H1 (cell line): ENCODE measurements at regions not wholly inside any gene's neighbourhood (a gene's known extent, or its start where the extent isn't known, plus 50 kb on each side); places are given as distances from the start of the nearest gene placed in this dataset.

Experiments used
- CTCF ChIA-PET: fragments of 300-600 bp; sonication (Branson Sonifier 250); formaldehyde crosslinking; loops from one replicate; lab custom pipeline; 2021; ENCODE audit not compliant: partially characterized antibody; lab: Charles Lee
- POLR2A ChIA-PET: fragments of 300-600 bp; sonication (Branson Sonifier 250); formaldehyde crosslinking; loops from one replicate; lab custom pipeline; 2021; ENCODE audit warnings: inconsistent platforms; ENCODE audit not compliant: partially characterized antibody; lab: Charles Lee
- DNase-seq, 2 experiments: peaks; one replicate each; pipeline versions ENCODE4 v3.0.0 to v3.0.0-alpha.2; 2010 to 2022; ENCODE audit warnings: low spot score in 2 of 2, low read depth in 1 of 2, mixed read lengths in 1 of 2
- FAIRE-seq: peaks from 2 replicates; lab custom pipeline; 2011; peaks lifted over from hg19 to GRCh38; lab: Jason Lieb, UNC
- H2AFZ ChIP-seq: 2 replicates; pipeline ENCODE4 v1.8.1; 2012; ENCODE audit warnings: low read length, inconsistent platforms
- H2AK5ac ChIP-seq: 2 replicates; pipeline ENCODE4 v1.6.1; 2013; ENCODE audit warnings: low read depth, low read length
- H2BK120ac ChIP-seq: replicated peaks from 2 replicates; pipeline ENCODE3; 2013; ENCODE audit warnings: low read depth, low read length, inconsistent platforms
- H2BK12ac ChIP-seq: 2 replicates; pipeline ENCODE4 v1.6.1; 2013; ENCODE audit warnings: low read depth, low read length
- H2BK15ac ChIP-seq: 2 replicates; pipeline ENCODE4 v1.6.1; 2013; ENCODE audit warnings: low read length
- H2BK20ac ChIP-seq: 2 replicates; pipeline ENCODE4 v1.6.1; 2013; ENCODE audit warnings: low read length
- H2BK5ac ChIP-seq: 2 replicates; pipeline ENCODE4 v1.6.1; 2013; ENCODE audit warnings: low read depth, low read length
- H3K14ac ChIP-seq: 2 replicates; pipeline ENCODE4 v1.6.1; 2013; ENCODE audit warnings: inconsistent platforms; ENCODE audit not compliant: insufficient read length
- H3K18ac ChIP-seq: 2 replicates; pipeline ENCODE4 v1.6.1; 2013; ENCODE audit warnings: low read length; ENCODE audit errors: extremely low read depth
- H3K23ac ChIP-seq: 2 replicates; pipeline ENCODE4 v1.6.1; 2013; ENCODE audit warnings: inconsistent platforms; ENCODE audit not compliant: insufficient read length
- H3K23me2 ChIP-seq: 2 replicates; pipeline ENCODE4 v1.6.1; 2013; ENCODE audit warnings: low read depth, low read length
- H3K27ac ChIP-seq: 2 replicates; pipeline ENCODE4 v1.6.1; 2011; ENCODE audit warnings: low read depth, low read length, inconsistent platforms
- H3K27me3 ChIP-seq, 4 experiments: replicated peaks in 1 of 4; 1 replicate in 1 of 4; 2 replicates in 3 of 4; pipeline versions ENCODE4 v1.6.1 to v1.8.1; 2011 to 2013; ENCODE audit warnings: low read length in 3 of 4, mild to moderate bottlenecking in 3 of 4, inconsistent platforms in 2 of 4, mixed read lengths in 2 of 4, moderate library complexity in 1 of 4; ENCODE audit not compliant: control insufficient read depth in 3 of 4, insufficient read depth in 3 of 4; ENCODE audit errors: extremely low read depth in 1 of 4
- H3K36me3 ChIP-seq, 4 experiments: 2 replicates each; pipeline versions ENCODE4 v1.6.1 to v1.8.1; 2011 to 2013; ENCODE audit warnings: mild to moderate bottlenecking in 4 of 4, low read length in 3 of 4, moderate library complexity in 2 of 4, control low read depth in 1 of 4, inconsistent platforms in 1 of 4; ENCODE audit not compliant: insufficient read depth in 4 of 4, control insufficient read depth in 2 of 4
- H3K4ac ChIP-seq: replicated peaks from 2 replicates; pipeline ENCODE3; 2013; ENCODE audit warnings: low read length, low read depth, mixed read lengths, inconsistent platforms; ENCODE audit not compliant: insufficient read length
- H3K4me1 ChIP-seq, 4 experiments: replicated peaks in 1 of 4; 1 replicate in 1 of 4; 2 replicates in 3 of 4; pipeline versions ENCODE4 v1.6.1 to v1.8.1; 2011 to 2013; ENCODE audit warnings: low read length in 3 of 4, inconsistent platforms in 2 of 4, mixed read lengths in 1 of 4; ENCODE audit not compliant: insufficient read depth in 4 of 4, control insufficient read depth in 3 of 4
- H3K4me2 ChIP-seq, 2 experiments: 2 replicates each; pipeline versions ENCODE4 v1.6.1 to v1.8.1; 2011 to 2013; ENCODE audit warnings: low read depth in 2 of 2, low read length in 2 of 2, control low read depth in 1 of 2, inconsistent platforms in 1 of 2, mild to moderate bottlenecking in 1 of 2; ENCODE audit not compliant: insufficient read depth in 1 of 2
- H3K4me3 ChIP-seq, 4 experiments: fragments of 200-600, 300-600 bp in 1 of 4; sonication (generic), shearing (Covaris generic), sonication (Bioruptor Twin) in 1 of 4; 2 replicates each; pipeline versions ENCODE4 v1.5.1 to v1.8.1; 2011 to 2016; ENCODE audit warnings: low read length in 4 of 4, low read depth in 3 of 4, control low read depth in 2 of 4, inconsistent platforms in 2 of 4, mild to moderate bottlenecking in 2 of 4, mixed read lengths in 1 of 4, moderate library complexity in 1 of 4; ENCODE audit not compliant: insufficient read depth in 2 of 4; ENCODE audit errors: extremely low read depth in 1 of 4
- H3K56ac ChIP-seq: replicated peaks from 2 replicates; pipeline ENCODE3; 2013; ENCODE audit warnings: low read depth, mild to moderate bottlenecking, mixed read lengths, low read length, inconsistent platforms; ENCODE audit not compliant: insufficient read length
- H3K79me1 ChIP-seq: 2 replicates; pipeline ENCODE4 v1.6.1; 2013; ENCODE audit warnings: low read depth, low read length, control low read depth
- H3K79me2 ChIP-seq, 2 experiments: 2 replicates each; pipeline versions ENCODE4 v1.6.1 to v1.8.1; 2012 to 2013; ENCODE audit warnings: low read length in 2 of 2, mild to moderate bottlenecking in 2 of 2, inconsistent platforms in 1 of 2; ENCODE audit not compliant: insufficient read depth in 2 of 2, control insufficient read depth in 1 of 2
- H3K9ac ChIP-seq, 4 experiments: replicated peaks in 1 of 4; 1 replicate in 1 of 4; 2 replicates in 3 of 4; pipeline versions ENCODE4 v1.6.1 to v1.8.1; 2011 to 2013; ENCODE audit warnings: low read depth in 3 of 4, low read length in 3 of 4, control low read depth in 2 of 4, mild to moderate bottlenecking in 2 of 4, moderate library complexity in 2 of 4, inconsistent platforms in 1 of 4; ENCODE audit errors: extremely low read depth in 1 of 4
- H3K9me3 ChIP-seq, 2 experiments: 2 replicates each; pipeline versions ENCODE4 v1.6.1 to v1.8.1; 2012 to 2013; ENCODE audit warnings: mild to moderate bottlenecking in 2 of 2, moderate library complexity in 2 of 2, control low read depth in 1 of 2, inconsistent platforms in 1 of 2, low read depth in 1 of 2, low read length in 1 of 2, mixed read lengths in 1 of 2; ENCODE audit not compliant: insufficient read depth in 2 of 2
- H4K20me1 ChIP-seq, 2 experiments: replicated peaks in 1 of 2; 2 replicates each; pipeline versions ENCODE3 to v1.8.1; 2011 to 2013; ENCODE audit warnings: inconsistent platforms in 2 of 2, low read length in 2 of 2, mild to moderate bottlenecking in 1 of 2; ENCODE audit not compliant: insufficient read depth in 2 of 2, control insufficient read depth in 1 of 2
- H4K5ac ChIP-seq: 2 replicates; pipeline ENCODE4 v1.6.1; 2013; ENCODE audit warnings: low read length, low read depth, mixed read lengths, inconsistent platforms; ENCODE audit not compliant: insufficient read length
- H4K8ac ChIP-seq: 2 replicates; pipeline ENCODE4 v1.8.0; 2013; ENCODE audit warnings: mild to moderate bottlenecking, moderate library complexity, low read length, inconsistent platforms; ENCODE audit not compliant: insufficient read depth; ENCODE audit errors: extremely low read depth
- H4K91ac ChIP-seq: replicated peaks from 2 replicates; pipeline ENCODE3; 2013; ENCODE audit warnings: low read length, mixed read lengths, inconsistent platforms; ENCODE audit not compliant: insufficient read length
- ASH2L ChIP-seq: fragments of 200-600, 300-600 bp; sonication (generic); IDR thresholded peaks from one replicate; pipeline ENCODE4 v1.7.1; 2017; ENCODE audit warnings: low read length
- EGR1 ChIP-seq: IDR thresholded peaks from 2 replicates; pipeline ENCODE4 v1.6.1; 2011; ENCODE audit warnings: low read depth, low read length, borderline replicate concordance
- JUN ChIP-seq: IDR thresholded peaks from 2 replicates; pipeline ENCODE4 v1.6.1; 2011; ENCODE audit warnings: low read depth, mild to moderate bottlenecking, improper control_type of control experiment, low read length
- MAFK ChIP-seq: IDR thresholded peaks from 2 replicates; pipeline ENCODE4 v1.6.1; 2012; ENCODE audit warnings: low read depth, mild to moderate bottlenecking, improper control_type of control experiment, low read length
- NANOG ChIP-seq: IDR thresholded peaks from 2 replicates; pipeline ENCODE4 v1.6.1; 2011; ENCODE audit warnings: low read length, low read depth, mild to moderate bottlenecking, inconsistent platforms; ENCODE audit not compliant: insufficient read depth, poor library complexity, severe bottlenecking
- POLR2AphosphoS5 ChIP-seq: IDR thresholded peaks from 2 replicates; pipeline ENCODE4 v1.6.1; 2011; ENCODE audit warnings: low read depth, low read length
- YY1 ChIP-seq: IDR thresholded peaks from 2 replicates; pipeline ENCODE4 v1.6.1; 2011; ENCODE audit warnings: low read depth, mild to moderate bottlenecking, low read length
- WGBS, 2 experiments: shearing (Covaris generic) in 1 of 2; methylation state at CpG; one replicate each; pipeline versions ENCODE4 v1.1.6 to v1.1.7; 2013 to 2015; ENCODE audit warnings: low lambda C conversion rate in 2 of 2, mixed read lengths in 2 of 2, inconsistent platforms in 1 of 2, low coverage in 1 of 2, missing lambda C conversion rate in 1 of 2; ENCODE audit not compliant: insufficient replicate concordance in 2 of 2, insufficient coverage in 1 of 2, insufficient read length in 1 of 2; ENCODE audit errors: extremely low coverage in 1 of 2, missing lambda C conversion rate in 1 of 2; 5-methylcytosine and 5-hydroxymethylcytosine counted together
- TF ChIP-seq, protein P1 (sequence below): IDR thresholded peaks from 2 replicates; pipeline ENCODE4 v1.6.1; 2011; ENCODE audit warnings: low read length, improper control_type of control experiment

DNA sequence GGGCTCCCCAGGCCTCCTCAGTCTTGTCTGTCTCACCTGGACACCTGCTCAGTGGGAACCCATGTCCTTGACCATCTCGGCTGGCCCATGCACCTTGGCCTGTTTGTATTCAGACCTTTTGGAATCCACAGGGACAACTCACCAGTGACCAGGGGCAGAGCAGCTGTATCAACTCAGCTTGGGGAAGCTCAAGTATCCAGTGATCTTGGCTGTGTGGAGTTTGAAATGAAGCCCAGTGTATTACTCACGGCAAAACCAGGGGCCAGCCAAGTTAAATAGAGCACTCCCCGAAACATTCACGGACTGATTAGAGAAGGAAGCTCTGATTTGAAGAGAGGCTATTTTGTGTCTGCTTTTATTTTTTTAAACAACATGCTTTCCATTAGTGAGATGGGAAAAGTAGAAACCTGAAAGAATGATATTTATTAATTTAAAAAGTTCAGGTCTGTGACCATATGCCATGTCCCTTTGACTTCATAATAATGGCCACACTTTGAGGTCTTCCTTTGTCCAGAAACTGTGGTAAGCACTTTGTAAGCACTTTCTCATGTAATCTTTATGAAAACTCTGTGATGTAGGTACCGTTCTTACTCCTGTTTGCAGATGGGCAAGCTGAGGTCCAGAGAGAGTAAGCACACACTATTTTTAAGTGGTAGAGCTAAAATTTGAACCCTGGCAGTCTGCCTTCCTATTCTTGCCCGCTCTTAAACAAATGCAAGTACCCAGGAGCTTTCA, 656.5 kb downstream of the BNC2 start:
- Histone ChIP-seq H4K91ac (no peak overlapping the region), H3K9me3 (no peaks in the 10 kb centered on the region), H3K27me3 (no peaks in the 10 kb centered on the region), H2BK12ac (no peak overlapping the region), H3K9ac (no peak overlapping the region), H4K8ac (no peak overlapping the region), H2BK120ac (no peak overlapping the region), H3K23me2 (no peaks in the 10 kb centered on the region), H3K14ac (no peak overlapping the region), H3K79me1 (0 out of 2 replicates have a peak, but pooled peaks cover 2% of the 10 kb centered on the region), H3K4me1 (peaks cover 0 to 3% (median 2%) of the 10 kb centered on the region in 4 experiments; a peak in 1 of 7 replicates), H4K20me1 (no peaks in the 10 kb centered on the region), H2AK5ac (no peak overlapping the region), H4K5ac (no peak overlapping the region), H3K36me3 (no peaks in the 10 kb centered on the region), H3K23ac (no peak overlapping the region), H2BK15ac (no peak overlapping the region), H3K4me3 (no peak overlapping the region), H3K4ac (no peak overlapping the region), H3K18ac (no peak overlapping the region), H3K4me2 (no peak overlapping the region), H3K79me2 (no peaks in the 10 kb centered on the region), H3K27ac (no peak overlapping the region)
- no peak for FAIRE-seq
- 94% methylated on average over 6 of the region's 6 CpGs; no CpG with 5 or more reads in 1 of the 2 experiments for WGBS, 2 experiments
- POLR2A ChIA-PET = no interaction called here
- CTCF ChIA-PET = no interaction called here
- no peak for DNase-seq
- TF ChIP-seq EGR1 = no peak
- no peak for TF ChIP-seq ASH2L
- TF ChIP-seq YY1 = no peak
- TF ChIP-seq JUN = no peak
- no peak for TF ChIP-seq NANOG
- TF ChIP-seq, protein P1, sequence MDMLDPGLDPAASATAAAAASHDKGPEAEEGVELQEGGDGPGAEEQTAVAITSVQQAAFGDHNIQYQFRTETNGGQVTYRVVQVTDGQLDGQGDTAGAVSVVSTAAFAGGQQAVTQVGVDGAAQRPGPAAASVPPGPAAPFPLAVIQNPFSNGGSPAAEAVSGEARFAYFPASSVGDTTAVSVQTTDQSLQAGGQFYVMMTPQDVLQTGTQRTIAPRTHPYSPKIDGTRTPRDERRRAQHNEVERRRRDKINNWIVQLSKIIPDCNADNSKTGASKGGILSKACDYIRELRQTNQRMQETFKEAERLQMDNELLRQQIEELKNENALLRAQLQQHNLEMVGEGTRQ = no peak
- no peak for TF ChIP-seq MAFK
- no peak for TF ChIP-seq POLR2AphosphoS5
- TF ChIP-seq, all 59 proteins: peak for 0
- Histone ChIP-seq H2BK5ac (no peak overlapping the region), H2AFZ (no peak overlapping the region), H2BK20ac (no peak overlapping the region), H3K56ac (no peak overlapping the region)
